Fibroblast of lung (primary cell): ENCODE measurements at regions not wholly inside any gene's neighbourhood (a gene's known extent, or its start where the extent isn't known, plus 50 kb on each side); places are given as distances from the start of the nearest gene placed in this dataset.

Experiments
- DNase-seq, 2 donors: peaks; one replicate each; pipeline versions ENCODE4 v3.0.0 to v3.0.0-alpha.2; 2010; ENCODE audit warnings: low read depth in 2 of 2
- H2AFZ ChIP-seq: 2 replicates; pipeline ENCODE4 v1.5.1; 2012; ENCODE audit warnings: low read length, control low read depth, inconsistent platforms
- H3K27ac ChIP-seq: 2 replicates; pipeline ENCODE4 v1.5.1; 2011; ENCODE audit warnings: low read length, control low read depth; ENCODE audit not compliant: insufficient read depth
- H3K27me3 ChIP-seq: 2 replicates; pipeline ENCODE4 v1.5.1; 2011; ENCODE audit warnings: mild to moderate bottlenecking, low read length; ENCODE audit not compliant: control insufficient read depth, insufficient read depth
- H3K36me3 ChIP-seq: 2 replicates; pipeline ENCODE4 v1.5.1; 2011; ENCODE audit warnings: low read length; ENCODE audit not compliant: control insufficient read depth, insufficient read depth
- H3K4me1 ChIP-seq: 2 replicates; pipeline ENCODE4 v1.5.1; 2011; ENCODE audit warnings: low read length; ENCODE audit not compliant: control insufficient read depth, insufficient read depth; ENCODE audit errors: extremely low read depth
- H3K4me2 ChIP-seq: 2 replicates; pipeline ENCODE4 v1.5.1; 2011; ENCODE audit warnings: low read length, control low read depth; ENCODE audit not compliant: insufficient read depth; ENCODE audit errors: extremely low read depth
- H3K4me3 ChIP-seq, 4 experiments: fragments of 200-600 bp in 1 of 4; sonication (generic) in 1 of 4; replicated peaks in 1 of 4; 2 replicates each; pipeline ENCODE4 v1.5.1; 2011 to 2016; ENCODE audit warnings: low read length in 4 of 4, low read depth in 3 of 4, mild to moderate bottlenecking in 3 of 4, control low read depth in 2 of 4, inconsistent platforms in 1 of 4, mixed read lengths in 1 of 4; ENCODE audit not compliant: insufficient read depth in 1 of 4; ENCODE audit errors: control extremely low read depth in 1 of 4
- H3K79me2 ChIP-seq: 2 replicates; pipeline ENCODE4 v1.5.1; 2012; ENCODE audit warnings: mild to moderate bottlenecking, low read length, inconsistent platforms; ENCODE audit not compliant: control insufficient read depth, insufficient read depth
- H3K9ac ChIP-seq: 2 replicates; pipeline ENCODE4 v1.5.1; 2011; ENCODE audit warnings: mild to moderate bottlenecking, low read length, control low read depth; ENCODE audit not compliant: insufficient read depth
- H3K9me3 ChIP-seq: 2 replicates; pipeline ENCODE4 v1.5.1; 2012; ENCODE audit warnings: low read depth, low read length; ENCODE audit not compliant: control insufficient read depth, insufficient read depth
- H4K20me1 ChIP-seq: 2 replicates; pipeline ENCODE4 v1.5.1; 2011; ENCODE audit warnings: low read length; ENCODE audit not compliant: control insufficient read depth, insufficient read depth; ENCODE audit errors: extremely low read depth
- CTCF ChIP-seq, 2 donors: IDR thresholded peaks in 1 of 2; conservative IDR thresholded peaks in 1 of 2; 1 replicate in 1 of 2; 2 replicates in 1 of 2; pipeline ENCODE4 v1.5.1; 2011 to 2012; ENCODE audit warnings: low read length in 2 of 2, control low read depth in 1 of 2, inconsistent platforms in 1 of 2, low read depth in 1 of 2, mild to moderate bottlenecking in 1 of 2
- EZH2 ChIP-seq: IDR thresholded peaks from 2 replicates; pipeline ENCODE4 v1.5.1; 2012; ENCODE audit warnings: low read length, control low read depth, mild to moderate bottlenecking; ENCODE audit errors: missing control alignments

GRCh38 chr10:104505521-104506042 lies 135.5 kb upstream of the SORCS3 start:
- H3K9ac ChIP-seq, result no peak overlapping the region
- no peaks in the 10 kb centered on the region for H4K20me1 ChIP-seq
- H2AFZ ChIP-seq, result no peak overlapping the region
- DNase-seq, result no peak
- H3K27ac ChIP-seq, result no peak overlapping the region
- H3K9me3 ChIP-seq, result no peaks in the 10 kb centered on the region
- no peaks in the 10 kb centered on the region for H3K79me2 ChIP-seq
- H3K4me3 ChIP-seq, result no peak overlapping the region
- no peak overlapping the region for H3K4me2 ChIP-seq
- no peaks in the 10 kb centered on the region for H3K4me1 ChIP-seq
- no peak for TF ChIP-seq CTCF (conservative IDR thresholded peaks at IDR 0.05 in 1 of 2, IDR thresholded peaks at IDR 0.05 in 1 of 2; ENCODE audit: low read depth in 1 of 2, low read length in 2 of 2)
- TF ChIP-seq EZH2, result no peak
- no peaks in the 10 kb centered on the region for H3K36me3 ChIP-seq
- H3K27me3 ChIP-seq, result no peaks in the 10 kb centered on the region

- Histone ChIP-seq H3K4me3 (no peak overlapping the region), H3K27ac (no peak overlapping the region), H3K4me1 (no peaks in the 10 kb centered on the region), H3K9me3 (no peaks in the 10 kb centered on the region), H3K36me3 (no peaks in the 10 kb centered on the region), H3K9ac (no peak overlapping the region), H4K20me1 (no peaks in the 10 kb centered on the region), H3K4me2 (no peak overlapping the region), H3K79me2 (no peaks in the 10 kb centered on the region), H2AFZ (no peak overlapping the region), H3K27me3 (no peaks in the 10 kb centered on the region)
- peak in 1 of 2 donors; percentile 3 for DNase-seq
- TF ChIP-seq EZH2 (no peak), CTCF (conservative IDR thresholded peaks at IDR 0.05 in 1 of 2, IDR thresholded peaks at IDR 0.05 in 1 of 2; ENCODE audit: low read depth in 1 of 2, low read length in 2 of 2) (no peak)
Measured at GRCh38 chr10:104509981-104510380, 131.1 kb upstream of the SORCS3 start.

- Histone ChIP-seq H3K9ac (no peak overlapping the region), H3K4me2 (no peak overlapping the region), H3K4me3 (no peak overlapping the region), H3K27me3 (no peaks in the 10 kb centered on the region), H3K79me2 (no peaks in the 10 kb centered on the region), H3K9me3 (no peaks in the 10 kb centered on the region), H3K36me3 (no peaks in the 10 kb centered on the region), H3K4me1 (no peaks in the 10 kb centered on the region), H2AFZ (no peak overlapping the region), H3K27ac (no peak overlapping the region), H4K20me1 (no peaks in the 10 kb centered on the region)
- TF ChIP-seq CTCF (conservative IDR thresholded peaks at IDR 0.05 in 1 of 2, IDR thresholded peaks at IDR 0.05 in 1 of 2; ENCODE audit: low read depth in 1 of 2, low read length in 2 of 2) (no peak), EZH2 (no peak)
- no peak for DNase-seq
Measured at GRCh38 chr10:104510644-104511043, 130.4 kb upstream of the SORCS3 start.
